ENCODE measurements at regions not wholly inside any gene's neighbourhood (a gene's known extent, or its start where the extent isn't known, plus 50 kb on each side); places are given as distances from the start of the nearest gene placed in this dataset.

GRCh38 chr2:240362826-240363745 lies 72.4 kb upstream of the GPC1 start:
- DNase-seq = no peak

GRCh38 chr2:240363746-240364581 lies 71.5 kb upstream of the GPC1 start:
- DNase-seq = no peak

- no peak for DNase-seq
Measured at GRCh38 chr2:240364582-240364960, 70.9 kb upstream of the GPC1 start.

- DNase-seq = no peak
Measured at GRCh38 chr2:240364961-240365775, 70.3 kb upstream of the GPC1 start.

GRCh38 chr2:240365971-240366471 lies 69.4 kb upstream of the GPC1 start:
- no peak for DNase-seq

- no peak for DNase-seq
Measured at GRCh38 chr2:240366901-240367300, 68.6 kb upstream of the GPC1 start.

- no peak for DNase-seq
Measured at GRCh38 chr2:240367721-240368120, 67.7 kb upstream of the GPC1 start.

- DNase-seq = no peak
Measured at GRCh38 chr2:240368781-240369331, 66.6 kb upstream of the GPC1 start.

- no peak for DNase-seq
Measured at GRCh38 chr2:240369335-240369734, 66.1 kb upstream of the GPC1 start.

- no peak for DNase-seq
Measured at GRCh38 chr2:240369801-240370585, 65.5 kb upstream of the GPC1 start.

- DNase-seq = no peak
Measured at GRCh38 chr2:240371129-240372000, 64.1 kb upstream of the GPC1 start.

- DNase-seq = no peak
Measured at GRCh38 chr2:240372101-240372500, 63.4 kb upstream of the GPC1 start.

- no peak for DNase-seq
Measured at GRCh38 chr2:240373289-240373885, 62.1 kb upstream of the GPC1 start.

GRCh38 chr2:240374085-240374907 lies 61.2 kb upstream of the GPC1 start:
- no peak for DNase-seq

GRCh38 chr2:240375024-240375645 lies 60.3 kb upstream of the GPC1 start:
- DNase-seq = no peak

- no peak for DNase-seq
Measured at GRCh38 chr2:240376739-240377138, 58.7 kb upstream of the GPC1 start.

- no peak for DNase-seq
Measured at GRCh38 chr2:240377366-240377765, 58.1 kb upstream of the GPC1 start.

- no peak for DNase-seq
Measured at GRCh38 chr2:240379089-240379636, 56.3 kb upstream of the GPC1 start.
